GM19240 (cell line): ENCODE measurements at regions not wholly inside any gene's neighbourhood (a gene's known extent, or its start where the extent isn't known, plus 50 kb on each side); places are given as distances from the start of the nearest gene placed in this dataset.
"Not testable (repeated sequence)": the region's sequence is repeated elsewhere in the genome, so short reads cannot be mapped to it uniquely, and the experiment has no call there.

Source experiments
- DNase-seq: peaks from one replicate; pipeline ENCODE4 v3.0.0; 2011; ENCODE audit warnings: low spot score; ENCODE audit not compliant: insufficient read length

DNA sequence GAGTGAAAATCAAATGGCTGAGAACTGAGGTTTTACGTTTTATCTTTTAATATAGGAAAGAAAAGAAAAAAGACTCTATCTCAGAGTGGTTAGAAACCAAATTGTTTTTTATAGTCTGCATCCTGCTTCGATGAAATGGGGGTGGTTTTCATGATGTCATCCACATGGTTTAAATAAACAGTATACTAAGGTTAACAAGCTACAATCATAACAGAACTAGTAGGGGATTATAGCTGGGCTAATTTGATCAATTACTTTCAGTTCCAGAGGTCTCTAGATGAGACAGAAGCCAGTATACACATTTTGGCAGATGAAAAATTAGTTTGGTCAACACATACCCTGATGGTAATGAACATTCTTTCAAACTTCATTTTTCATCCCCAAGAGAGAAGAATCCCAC is 106.3 kb upstream of the SNX2 start:
- DNase-seq = no peak

DNA sequence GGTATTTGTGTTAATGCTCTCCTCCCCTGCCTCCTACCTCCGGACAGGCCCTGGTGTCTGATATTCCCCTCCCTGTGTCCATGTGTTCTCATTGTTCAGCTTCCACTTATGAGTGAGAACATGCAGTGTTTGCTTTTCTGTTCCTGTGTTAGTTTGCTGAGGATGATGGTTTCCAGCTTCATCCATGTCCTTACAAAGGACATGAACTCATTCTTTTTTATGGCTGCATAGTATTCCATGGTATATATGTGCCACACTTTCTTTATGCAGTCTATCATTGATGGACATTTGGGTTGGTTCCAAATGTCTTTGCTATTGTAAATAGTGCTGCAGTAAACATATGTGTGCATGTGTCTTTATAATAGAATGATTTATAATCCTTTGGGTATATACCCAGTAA is 105.2 kb upstream of the SNX2 start:
- not testable (repeated sequence) for DNase-seq

DNA sequence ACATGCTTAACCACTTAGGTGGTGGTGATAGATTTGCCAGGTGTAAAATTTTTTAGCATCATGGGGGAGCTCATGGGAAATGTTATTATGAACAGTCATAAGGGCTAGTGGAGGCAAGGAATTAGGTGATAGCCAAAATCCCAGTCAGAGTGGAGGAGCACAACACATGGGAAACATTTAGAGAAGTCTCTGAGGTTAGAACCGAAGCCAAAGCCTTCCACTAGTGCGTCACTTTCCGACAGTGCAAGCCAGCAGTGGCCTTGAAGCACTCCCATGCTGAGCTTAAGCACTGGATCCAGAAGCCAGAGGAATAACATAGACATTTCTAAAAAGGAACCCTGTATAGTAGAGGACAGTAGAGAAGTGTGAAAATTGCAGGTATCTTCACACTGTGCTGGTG is 101.5 kb upstream of the SNX2 start:
- no peak for DNase-seq

DNA sequence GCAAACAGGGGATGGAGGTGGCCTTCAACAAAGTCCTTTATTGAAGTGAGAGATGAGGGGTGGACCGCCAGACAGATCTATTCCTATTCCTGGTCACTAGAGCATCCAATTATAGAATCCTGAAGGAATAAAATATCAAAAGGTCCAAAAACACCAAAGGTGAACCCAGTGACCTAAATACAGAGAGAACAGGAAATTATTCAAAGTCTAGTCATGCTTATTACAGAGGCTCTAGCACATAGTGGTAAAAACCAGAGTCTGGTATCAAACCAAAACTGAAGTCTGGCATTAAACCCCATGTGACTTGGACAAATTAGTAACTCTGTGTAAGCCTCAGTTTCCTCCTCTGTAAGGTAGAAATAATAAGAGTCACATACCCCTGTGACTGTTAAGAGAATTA is 100.5 kb upstream of the SNX2 start:
- no peak for DNase-seq

DNA sequence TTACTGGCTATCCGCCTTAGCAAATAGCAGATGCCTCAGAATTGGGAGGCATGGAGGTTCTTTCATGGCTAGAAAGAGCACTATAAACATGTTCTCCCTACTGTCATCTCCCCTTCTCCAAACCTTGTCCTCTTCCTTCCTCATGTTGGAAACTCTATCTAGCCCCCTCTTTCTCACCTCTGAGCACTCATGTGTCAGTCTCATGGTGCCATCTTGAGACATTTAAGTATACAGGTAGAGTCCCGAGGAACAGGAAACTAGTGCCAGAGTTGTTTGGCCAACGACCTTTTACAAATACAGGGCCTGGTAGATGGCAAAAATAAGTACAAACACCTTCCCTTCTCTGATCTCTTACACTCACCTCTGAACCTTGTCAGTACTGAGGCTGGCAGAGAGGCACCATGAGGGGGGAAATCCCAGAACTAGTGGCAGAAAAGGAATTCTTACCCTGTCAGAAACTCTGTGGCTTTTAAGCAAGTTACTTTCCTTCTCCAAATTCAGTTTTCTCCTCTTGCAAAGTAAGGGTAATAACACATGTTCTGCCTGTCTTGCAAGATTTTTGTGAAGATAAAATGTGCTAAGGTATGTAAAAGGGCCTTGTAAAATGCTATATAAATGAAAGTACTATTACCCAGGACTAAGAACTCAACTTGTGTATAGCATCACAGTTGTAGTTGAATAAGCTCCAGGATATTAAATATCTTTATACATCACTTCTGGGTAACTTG is 94.1 kb upstream of the SNX2 start:
- no peak for DNase-seq

DNA sequence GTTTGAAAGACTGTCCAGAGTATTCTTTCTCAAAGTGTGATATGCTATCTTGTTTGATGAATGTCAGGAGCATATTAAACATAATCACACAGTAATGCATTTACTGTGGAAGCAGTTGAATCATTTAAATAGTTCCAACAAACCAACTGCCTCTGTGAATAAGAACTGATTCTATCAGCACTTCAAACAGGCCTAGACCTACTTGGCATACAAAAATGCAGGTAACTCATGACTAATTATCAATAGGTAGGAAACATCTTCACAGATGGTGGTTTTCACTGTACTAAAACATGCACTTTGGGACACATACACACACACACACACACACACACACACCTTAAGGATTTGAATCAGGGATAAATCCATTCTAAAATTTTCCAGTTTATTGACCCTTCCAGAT is 91.2 kb upstream of the SNX2 start:
- DNase-seq = no peak

DNA sequence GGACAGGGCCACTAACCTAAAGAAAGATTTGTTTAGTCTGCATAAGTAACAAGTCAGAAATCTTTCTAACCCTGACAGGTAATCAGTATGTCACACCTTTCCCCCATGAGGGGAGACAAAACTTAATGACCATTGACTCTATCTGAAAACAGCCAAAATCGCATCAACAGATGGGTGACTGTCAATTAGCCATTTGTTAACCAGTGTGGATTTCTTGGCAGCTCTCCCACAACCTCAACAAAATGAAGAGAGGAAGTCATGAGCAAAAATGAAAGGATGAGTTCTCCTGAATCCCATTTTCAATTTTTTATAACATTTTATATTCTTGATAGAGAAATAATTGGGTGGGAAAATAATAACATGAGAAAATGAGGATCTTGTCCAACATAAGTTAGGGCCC is 84.6 kb upstream of the SNX2 start:
- no peak for DNase-seq

DNA sequence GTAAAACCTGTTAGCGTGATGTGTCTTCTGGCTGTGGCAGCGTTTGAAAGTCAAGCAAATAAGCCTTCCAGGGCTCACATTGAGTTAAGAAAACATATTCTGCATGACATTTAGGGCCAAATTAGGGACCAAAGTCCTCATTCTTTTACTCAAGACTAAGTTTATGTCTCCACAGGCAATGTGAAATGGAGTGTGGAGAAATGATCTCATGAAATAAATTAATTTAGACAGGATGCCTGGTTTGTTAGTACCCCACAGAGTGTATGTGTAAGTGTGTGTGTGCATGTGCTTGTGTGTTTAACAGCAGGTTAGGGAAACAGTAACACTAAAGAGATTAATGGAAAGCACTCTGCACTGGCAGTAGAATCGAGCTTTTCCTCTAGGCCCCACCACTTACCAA is 82.9 kb upstream of the SNX2 start:
- no peak for DNase-seq

DNA sequence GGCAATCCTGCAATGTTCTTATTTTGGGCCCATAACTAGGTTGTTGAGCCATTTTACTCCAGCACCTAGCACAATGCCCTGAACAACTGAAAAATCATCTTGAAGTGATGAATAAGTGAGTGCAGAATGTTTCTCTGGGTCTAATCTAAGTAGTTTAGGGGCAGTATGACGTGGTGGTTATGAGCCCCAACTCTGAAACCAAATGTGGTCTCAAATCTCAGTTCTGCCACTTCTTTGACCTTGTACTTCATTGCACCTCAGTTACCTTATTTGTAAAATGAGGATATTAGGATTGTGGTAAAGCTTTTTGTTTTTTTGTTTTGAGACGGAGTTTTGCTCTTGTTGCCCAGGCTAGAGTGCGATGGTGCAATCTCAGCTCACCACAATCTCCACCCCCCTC is 80.9 kb upstream of the SNX2 start:
- no peak for DNase-seq

DNA sequence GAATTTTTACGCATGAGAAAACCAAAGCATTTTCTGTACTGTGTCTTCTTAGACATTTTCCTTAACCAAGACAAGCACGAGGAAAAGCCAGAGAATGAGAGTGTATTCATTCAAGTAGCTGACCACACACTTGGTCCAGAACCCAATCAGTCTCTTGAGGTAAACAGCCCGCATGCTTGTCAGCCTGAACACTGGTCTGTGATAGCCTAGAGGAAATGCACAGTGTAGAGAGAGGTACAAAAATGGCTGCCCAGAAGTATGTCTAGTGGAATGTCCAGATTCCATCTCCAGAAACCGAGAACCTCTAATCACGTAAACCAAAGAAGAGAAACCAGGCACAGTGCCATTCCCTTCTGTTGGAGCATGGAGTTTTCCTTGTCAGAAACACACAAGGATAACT is 80.0 kb upstream of the SNX2 start:
- DNase-seq = no peak

DNA sequence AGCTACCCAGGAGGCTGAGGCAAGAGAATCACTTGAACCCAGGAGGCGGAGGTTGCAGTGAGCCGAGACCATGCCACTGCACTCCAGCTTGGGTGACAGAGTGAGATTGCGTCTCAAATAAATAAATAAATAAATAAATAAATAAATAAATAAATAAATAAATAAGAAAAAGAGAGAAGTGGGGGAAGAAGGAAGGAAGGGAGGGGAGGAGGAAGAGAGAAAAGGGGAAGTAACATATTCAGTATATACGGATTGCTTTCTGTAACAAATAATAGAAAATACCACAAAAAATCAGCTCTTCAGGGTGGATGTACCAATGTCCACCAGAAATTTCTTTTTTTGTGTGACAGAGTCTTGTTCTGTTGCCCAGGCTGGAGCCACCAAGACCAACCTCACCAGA is 78.1 kb upstream of the SNX2 start:
- DNase-seq = not testable (repeated sequence)

DNA sequence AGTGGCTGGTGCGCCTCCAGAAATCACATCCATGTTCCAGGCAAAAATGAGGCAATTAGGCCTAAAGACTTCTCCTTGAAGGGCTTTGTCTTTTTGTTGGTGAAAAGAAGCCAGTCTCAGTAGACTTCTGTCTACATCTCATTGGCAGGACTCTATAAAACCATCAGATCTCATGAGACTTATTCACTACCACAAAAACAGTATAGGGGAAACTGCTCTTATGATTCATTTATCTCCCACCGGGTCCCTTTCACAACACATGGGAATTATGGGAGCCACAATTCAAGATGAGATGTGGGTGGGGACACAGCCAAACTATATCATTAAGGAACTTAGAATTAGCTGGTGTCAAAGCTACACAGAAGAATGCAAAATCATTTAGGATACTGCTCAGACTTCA is 77.7 kb upstream of the SNX2 start:
- DNase-seq = no peak

DNA sequence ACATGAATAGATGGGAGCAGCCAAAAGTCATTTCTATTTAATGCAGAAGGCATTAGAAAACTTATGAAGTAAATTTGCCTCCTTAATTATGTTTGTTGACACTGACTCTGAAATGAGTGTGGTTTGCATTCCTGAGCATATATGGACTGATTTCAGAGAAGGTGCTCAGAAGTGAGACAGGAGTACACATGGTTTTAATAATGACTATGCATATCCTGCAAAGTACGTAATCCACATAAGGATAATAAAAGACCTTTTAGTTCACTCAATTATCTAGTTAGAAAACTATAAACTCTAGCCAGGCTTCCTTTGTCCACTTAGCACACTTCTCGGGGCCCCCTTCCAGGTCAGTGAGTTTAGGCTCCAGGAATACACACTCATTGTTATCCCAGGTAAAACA is 75.7 kb upstream of the SNX2 start:
- DNase-seq = no peak

DNA sequence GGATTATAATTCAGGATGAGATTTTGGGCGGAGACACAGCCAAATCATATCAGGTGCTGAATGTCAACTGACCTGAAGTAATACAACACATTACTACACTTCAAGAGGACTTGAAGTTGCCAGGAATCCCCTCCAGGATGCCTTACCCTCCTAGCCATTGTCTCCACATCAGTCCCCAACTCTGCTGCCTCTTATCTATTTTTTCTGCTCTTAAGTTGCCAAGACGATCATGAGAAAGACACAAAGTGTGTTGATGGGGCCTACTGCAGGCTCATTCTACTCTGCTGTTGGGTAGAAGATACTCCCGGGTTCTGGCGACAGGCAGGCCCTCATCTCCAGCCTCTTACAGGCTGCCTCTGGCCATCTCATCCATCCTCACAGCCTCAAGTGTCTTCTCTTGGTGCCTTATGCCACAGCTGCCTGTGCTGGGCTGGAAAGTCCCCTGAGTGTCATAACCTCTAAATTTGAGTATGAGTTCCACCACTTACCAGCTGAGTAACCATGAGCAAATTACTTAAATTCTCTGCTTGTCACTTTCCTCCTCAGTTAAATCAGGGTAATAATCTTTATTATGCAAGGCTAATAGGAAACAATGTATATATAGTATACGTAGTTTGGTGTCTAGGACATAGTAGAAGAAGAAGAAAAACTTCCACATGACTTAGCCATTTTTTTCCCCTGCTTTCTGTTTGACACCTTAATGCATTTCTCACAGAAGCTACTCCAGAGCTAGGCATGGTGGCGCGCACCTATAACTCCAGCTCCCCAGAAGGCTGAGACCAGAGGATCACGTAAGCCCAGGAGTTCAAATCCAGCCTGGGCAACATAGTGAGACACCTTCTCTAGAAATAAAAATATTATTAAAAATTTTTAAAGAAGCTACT is 73.0 kb upstream of the SNX2 start:
- peak; percentile 29 for DNase-seq

DNA sequence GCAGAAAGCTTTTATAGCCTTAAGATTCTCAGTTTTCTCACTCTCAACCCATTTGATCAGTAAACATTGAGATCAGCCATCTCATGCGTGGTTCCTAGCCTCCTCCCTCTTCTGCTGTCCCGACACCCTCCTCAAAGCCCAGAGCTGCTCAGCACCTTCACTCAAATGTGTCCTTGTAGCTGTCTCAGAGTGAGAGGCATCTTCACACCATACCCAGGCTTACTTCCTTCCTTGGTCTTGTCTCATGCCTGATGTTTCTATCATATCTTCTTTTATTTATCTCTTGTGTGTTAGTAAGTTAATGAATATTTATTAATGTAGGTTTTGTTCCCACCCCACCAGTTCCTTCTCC is 72.4 kb upstream of the SNX2 start:
- no peak for DNase-seq

DNA sequence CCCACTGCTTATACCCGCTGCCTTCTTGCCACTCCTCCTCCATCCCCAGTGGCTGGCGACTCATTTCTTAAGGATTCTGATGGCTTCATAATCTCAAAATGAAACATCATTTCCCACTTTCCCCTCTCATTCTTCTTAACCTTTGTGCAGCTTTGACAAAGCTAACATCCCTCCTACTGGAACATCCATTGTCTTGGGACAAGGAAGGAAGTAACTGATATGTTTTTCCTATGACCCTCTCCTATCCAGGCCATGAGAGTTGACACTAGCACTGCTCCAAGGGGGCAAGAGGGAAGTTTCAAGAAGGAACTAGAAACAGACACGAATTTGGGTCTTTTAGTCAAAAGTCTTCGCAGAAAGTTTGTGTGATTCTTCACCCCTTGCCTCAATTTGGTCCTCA is 71.7 kb upstream of the SNX2 start:
- no peak for DNase-seq

DNA sequence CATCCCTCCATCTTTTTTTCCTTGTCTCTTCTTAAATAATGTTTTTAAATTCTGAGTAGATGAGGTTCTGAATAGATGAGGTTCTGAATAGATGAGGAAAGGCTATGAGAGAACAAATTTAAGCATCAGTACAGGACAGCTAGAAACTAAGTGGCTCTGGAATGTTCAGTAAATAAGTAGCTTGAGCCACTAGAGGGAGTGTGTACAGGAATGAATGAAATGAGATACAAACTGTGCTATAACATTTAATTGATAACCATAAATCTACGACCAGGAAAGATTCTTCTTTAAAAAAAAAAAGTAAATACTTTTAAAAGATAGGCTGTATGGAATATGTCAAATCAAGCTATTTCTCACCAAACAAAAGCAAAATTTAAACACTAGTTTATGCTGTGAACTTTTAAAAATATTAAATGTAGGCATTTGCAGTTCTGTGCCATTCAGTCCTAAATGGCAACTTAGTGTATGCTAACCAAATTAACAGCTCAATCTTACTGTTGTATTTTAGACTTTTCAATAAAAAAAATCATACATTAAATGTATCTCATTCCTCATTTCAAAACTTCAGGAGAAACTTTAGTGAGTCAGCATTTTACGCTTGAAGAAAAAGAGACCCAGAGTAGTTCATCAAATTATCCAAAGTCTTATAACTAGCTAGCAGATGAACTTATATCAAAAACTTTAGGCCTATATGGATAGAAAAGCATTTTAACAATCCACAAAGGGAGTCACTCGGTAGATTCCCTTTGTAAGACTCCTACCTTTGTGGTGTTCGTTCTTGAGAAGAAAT is 70.4 kb upstream of the SNX2 start:
- DNase-seq = no peak

DNA sequence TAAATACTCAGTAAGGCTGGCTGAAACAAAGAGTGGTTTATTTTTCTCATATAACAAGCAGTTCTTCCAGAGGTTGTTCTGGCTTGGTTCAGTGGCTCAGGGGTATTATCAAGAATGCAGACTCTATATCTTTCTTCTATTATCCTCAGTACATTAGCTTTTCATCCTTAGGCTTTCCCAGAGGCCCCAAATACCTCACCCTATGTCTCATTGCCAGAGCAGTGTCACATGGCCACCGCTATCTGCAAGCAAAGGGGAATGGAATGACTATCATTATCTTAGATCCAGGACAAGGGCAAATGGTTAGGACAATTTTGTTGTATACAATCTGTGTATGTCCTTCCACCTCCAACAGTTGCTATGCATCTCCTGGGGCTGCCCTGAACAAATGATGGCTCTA is 69.0 kb upstream of the SNX2 start:
- DNase-seq = no peak

DNA sequence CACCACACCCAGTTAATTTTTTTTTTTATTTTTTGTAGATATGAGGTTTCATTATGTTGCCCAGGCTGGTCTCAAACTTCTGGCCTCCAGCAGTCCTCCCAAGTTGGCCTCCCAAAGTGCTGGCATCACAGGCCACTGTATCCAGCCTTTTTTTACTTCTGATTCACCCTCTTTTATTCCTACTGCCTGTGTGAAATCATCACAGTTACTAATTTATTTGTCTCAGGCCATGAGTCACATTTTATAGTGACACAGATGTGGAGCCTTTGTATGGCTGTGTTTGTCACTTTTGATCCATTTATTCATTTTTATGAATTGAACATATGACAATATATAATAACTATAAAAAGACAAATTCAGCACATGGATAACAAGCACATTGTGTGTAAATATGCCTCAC is 67.1 kb upstream of the SNX2 start:
- DNase-seq = no peak

DNA sequence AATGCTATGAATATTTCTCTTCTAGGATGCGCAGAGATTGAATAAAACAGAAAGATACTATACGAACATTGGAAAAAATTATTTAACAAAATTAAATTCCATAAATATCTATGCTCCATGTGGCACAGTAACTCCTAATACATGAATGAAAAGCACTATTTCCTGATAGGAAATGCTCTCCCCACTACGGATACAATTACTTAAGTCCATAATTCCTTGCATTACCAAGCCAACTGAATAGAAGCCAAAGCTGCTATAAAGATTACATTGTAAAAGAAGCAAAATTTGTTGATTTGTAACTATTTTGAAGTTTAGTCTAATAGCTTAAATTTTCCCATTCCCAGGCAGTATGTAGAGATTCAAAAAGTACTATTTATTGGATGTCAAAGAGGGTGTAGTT is 61.8 kb upstream of the SNX2 start:
- DNase-seq = no peak

DNA sequence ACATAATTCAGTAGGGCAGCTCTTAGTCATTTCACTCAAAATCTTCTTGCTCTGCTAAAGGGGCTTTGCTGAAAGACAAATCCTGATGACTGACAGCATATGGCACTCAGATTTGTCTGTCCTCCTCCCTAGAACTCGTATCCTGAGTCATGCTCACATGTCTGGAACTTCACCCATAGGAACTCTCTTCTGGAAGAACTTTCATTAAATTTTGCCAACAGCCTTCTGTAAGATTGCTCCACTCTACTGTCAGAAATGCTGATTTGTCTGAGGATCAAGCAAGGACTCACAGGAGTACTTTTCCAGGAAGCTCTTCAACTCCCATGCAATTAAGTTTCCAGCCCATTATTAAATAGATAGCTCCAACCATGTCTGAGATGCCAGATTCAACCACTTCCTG is 59.8 kb upstream of the SNX2 start:
- no peak for DNase-seq

DNA sequence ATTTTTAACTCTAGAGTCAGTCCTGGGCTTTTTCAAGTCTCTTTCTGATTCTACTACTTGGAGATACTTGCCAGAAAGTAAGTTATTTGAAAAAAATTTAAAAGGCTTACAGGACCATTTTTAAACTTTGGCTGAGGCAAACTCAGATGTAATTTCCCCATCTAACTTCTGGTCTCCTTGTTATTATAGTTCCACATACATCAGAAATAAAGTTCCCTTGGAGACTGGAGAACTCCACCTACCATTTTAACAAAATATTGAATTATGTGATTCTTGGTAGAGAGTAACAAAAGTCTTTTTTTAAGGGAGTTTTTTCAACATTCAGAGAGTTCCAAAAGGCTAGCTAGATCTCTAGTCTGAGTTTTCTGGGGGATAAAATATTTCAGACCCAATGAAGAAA is 56.3 kb upstream of the SNX2 start:
- no peak for DNase-seq
